ENCODE measurements at regions not wholly inside any gene's neighbourhood (a gene's known extent, or its start where the extent isn't known, plus 50 kb on each side); places are given as distances from the start of the nearest gene placed in this dataset.

DNA sequence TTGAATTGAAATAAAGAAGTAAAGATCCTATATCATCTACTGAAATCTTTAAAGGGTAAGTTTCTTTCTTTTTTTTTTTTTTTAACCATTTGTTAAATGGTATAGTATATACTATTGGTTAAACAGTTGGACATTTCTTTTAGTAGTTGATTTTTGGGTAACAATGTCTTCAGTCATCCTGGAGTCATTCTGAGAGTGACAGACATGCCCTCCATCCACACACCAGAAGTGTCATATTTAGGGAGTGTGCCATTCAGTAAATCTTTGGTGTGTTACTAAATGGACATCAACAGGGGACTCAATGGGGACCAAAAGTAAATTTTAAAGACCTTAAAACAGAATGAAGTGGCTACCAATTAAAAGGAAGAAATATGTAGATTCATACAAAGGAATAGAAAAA, 50.8 kb upstream of the SLC39A10 start:
- no peak overlapping the region for H3K4me3 ChIP-seq (ENCODE audit: low read depth, low read length)
- DNase-seq (ENCODE audit: low read depth) = no peak
- TF ChIP-seq, protein P1, sequence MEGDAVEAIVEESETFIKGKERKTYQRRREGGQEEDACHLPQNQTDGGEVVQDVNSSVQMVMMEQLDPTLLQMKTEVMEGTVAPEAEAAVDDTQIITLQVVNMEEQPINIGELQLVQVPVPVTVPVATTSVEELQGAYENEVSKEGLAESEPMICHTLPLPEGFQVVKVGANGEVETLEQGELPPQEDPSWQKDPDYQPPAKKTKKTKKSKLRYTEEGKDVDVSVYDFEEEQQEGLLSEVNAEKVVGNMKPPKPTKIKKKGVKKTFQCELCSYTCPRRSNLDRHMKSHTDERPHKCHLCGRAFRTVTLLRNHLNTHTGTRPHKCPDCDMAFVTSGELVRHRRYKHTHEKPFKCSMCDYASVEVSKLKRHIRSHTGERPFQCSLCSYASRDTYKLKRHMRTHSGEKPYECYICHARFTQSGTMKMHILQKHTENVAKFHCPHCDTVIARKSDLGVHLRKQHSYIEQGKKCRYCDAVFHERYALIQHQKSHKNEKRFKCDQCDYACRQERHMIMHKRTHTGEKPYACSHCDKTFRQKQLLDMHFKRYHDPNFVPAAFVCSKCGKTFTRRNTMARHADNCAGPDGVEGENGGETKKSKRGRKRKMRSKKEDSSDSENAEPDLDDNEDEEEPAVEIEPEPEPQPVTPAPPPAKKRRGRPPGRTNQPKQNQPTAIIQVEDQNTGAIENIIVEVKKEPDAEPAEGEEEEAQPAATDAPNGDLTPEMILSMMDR (IDR thresholded peaks at IDR 0.05; ENCODE audit: insufficient read depth, low read length) = no peak

DNA sequence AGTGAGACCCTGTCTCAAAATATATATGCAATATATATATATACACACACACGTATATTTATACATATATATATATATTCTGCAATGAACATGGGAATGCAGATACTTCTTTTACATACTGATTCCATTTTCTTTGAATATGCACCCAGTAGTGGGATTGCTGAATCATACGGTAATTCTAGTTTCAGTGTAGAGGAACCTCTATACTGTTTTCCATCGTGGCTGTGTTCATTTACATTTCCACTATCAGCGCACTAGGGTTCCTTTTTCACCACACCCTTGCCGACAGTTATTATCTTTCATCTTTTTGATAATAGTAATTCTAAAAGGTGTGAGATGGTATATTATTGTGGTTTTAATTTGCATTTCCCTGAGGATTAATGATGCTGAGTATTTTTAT, 52.3 kb upstream of the SLC39A10 start:
- H3K4me3 ChIP-seq (ENCODE audit: low read depth, low read length) = no peak overlapping the region
- TF ChIP-seq, protein P1 (IDR thresholded peaks at IDR 0.05; ENCODE audit: insufficient read depth, low read length) = no peak
- no peak for DNase-seq (ENCODE audit: low read depth)

DNA sequence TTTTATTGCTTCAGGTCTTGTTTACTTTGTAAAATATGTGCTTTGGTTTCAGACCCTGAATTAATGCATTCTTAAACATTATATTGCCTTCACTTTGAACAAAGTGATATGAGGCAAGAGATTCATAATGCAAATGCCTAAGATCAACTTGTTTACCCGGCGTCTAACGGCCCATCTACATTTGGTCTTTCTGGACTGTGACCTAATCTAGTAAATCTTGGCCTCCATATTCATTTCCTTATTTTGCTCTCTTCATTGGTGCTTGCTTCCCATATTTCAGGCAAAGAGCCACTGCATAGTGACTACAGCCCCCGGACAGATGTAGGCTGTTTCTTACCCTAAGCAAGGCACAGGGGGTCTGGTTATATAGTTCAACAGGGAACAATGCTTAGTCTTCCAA, 53.0 kb upstream of the SLC39A10 start:
- TF ChIP-seq, protein P1 (IDR thresholded peaks at IDR 0.05; ENCODE audit: insufficient read depth, low read length) = no peak
- H3K4me3 ChIP-seq (ENCODE audit: low read depth, low read length) = no peak overlapping the region
- no peak for DNase-seq (ENCODE audit: low read depth)

DNA sequence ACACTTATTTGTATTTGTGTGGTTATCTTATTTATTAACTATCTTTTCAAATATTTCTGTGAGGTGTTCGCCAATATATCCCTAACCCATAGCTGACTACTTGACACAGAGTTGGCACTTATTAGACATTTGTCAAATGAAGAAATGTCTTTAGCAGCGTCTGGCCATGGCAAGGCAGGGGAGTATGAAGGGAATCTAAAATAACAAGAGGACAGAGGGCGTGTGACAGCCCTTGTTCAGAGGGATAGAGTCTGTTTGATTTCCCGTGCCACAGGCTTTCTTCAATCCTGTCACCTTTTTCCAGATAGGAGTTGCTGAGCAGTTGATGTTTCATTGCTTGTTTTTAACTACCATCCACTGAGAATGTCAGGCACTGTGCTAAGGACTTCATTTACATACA, 53.6 kb upstream of the SLC39A10 start:
- no peak for DNase-seq (ENCODE audit: low read depth)
- TF ChIP-seq, protein P1 (IDR thresholded peaks at IDR 0.05; ENCODE audit: insufficient read depth, low read length) = no peak
- H3K4me3 ChIP-seq (ENCODE audit: low read depth, low read length) = no peak overlapping the region

DNA sequence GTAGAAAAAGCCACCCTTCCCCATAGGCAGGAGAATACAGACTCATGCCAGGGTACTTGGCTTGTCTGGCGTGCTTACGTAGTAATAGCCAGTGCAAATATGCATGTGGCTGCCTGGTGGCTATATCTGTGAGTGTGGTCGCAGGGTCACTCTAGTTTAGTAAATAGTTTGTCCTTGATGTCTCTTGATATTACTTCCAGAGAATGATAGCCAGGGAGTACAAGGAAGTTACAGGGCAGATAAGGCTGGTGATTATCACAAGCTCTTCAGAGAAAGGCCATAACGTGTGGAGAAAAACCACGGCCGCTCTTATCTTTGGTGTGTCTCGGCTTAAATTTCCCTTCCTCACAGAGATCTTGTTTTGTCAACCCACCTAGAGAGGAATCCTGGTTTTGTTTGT, 54.3 kb upstream of the SLC39A10 start:
- H3K4me3 ChIP-seq (ENCODE audit: low read depth, low read length) = no peak overlapping the region
- TF ChIP-seq, protein P1 (IDR thresholded peaks at IDR 0.05; ENCODE audit: insufficient read depth, low read length) = no peak
- no peak for DNase-seq (ENCODE audit: low read depth)

DNA sequence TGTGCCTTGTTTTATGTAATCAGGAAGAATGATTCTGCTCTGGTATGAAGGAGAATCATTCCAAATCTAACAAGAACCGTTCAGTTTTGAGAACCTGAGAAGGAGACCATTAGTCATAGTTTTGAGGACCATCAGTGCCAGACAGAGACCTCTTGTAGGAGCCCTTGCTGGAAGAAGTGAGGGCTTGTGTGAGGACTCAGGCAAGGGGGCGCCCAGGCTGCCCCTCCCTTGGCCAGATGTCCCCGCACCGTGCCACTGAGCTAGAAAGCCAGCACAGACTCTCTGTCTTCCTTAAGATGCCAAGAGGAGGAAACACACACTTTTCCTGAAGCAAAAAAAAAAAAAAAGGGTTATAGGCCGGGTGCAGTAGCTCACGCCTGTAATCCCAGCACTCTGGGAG, 55.7 kb upstream of the SLC39A10 start:
- DNase-seq (ENCODE audit: low read depth) = no peak
- TF ChIP-seq, protein P1 (IDR thresholded peaks at IDR 0.05; ENCODE audit: insufficient read depth, low read length) = no peak
- no peak overlapping the region for H3K4me3 ChIP-seq (ENCODE audit: low read depth, low read length)

DNA sequence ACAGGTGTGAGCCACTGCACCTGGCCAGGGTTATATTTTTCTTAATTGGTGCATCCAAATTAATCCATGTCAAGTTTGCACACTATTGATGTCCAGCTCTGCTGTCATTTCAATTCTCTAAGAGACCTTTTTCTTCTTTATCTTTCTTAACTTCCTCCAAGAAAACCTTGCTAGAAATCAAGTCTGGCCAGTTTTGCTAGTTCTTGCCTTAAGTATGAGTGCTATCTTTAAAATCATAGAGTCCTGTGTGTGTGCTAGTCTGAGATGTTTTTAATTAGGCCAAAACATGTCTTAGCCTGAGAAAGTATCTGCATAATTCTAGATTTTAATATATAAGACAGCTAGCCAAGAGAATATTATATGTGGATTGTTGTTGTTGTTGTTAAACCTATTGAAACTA, 56.2 kb upstream of the SLC39A10 start:
- TF ChIP-seq, protein P1 (IDR thresholded peaks at IDR 0.05; ENCODE audit: insufficient read depth, low read length) = no peak
- DNase-seq (ENCODE audit: low read depth) = no peak
- H3K4me3 ChIP-seq (ENCODE audit: low read depth, low read length) = no peak overlapping the region

Measured in fibroblast of the aortic adventitia (primary cell).